ENCODE measurements at regions not wholly inside any gene's neighbourhood (a gene's known extent, or its start where the extent isn't known, plus 50 kb on each side); places are given as distances from the start of the nearest gene placed in this dataset.
A peak's percentile ranks its signal among the peaks of the same experiment; 100 is the strongest.

DNA sequence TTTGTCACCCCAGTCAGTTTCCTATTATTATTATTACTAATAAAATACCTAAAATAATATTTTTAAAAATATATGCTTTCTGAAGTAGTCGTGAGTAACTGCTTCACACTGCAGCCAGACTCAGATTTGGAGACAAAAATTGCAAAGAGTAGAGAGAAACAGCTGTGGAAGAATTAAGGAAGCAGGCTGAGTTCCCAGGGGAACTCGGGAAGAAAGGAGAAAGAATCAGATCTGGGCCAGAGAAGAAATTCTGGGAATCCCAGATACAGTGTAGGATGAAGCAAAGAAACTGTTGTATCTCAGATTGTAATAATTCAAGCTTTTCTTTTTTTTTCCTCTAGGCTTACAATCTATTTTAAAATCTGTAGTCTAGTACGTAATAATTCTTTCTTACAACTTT, 182.3 kb downstream of the FTCDNL1 start:
- H3K4me3 Mint-ChIP-seq, result no peak overlapping the region
- H3K9me3 Mint-ChIP-seq, result no peaks in the 10 kb centered on the region
- ATAC-seq (no peak), DNase-seq (no peak)
- no peaks in the 10 kb centered on the region for H3K4me1 Mint-ChIP-seq
- peaks cover 18% of the 10 kb centered on the region for H3K27me3 Mint-ChIP-seq
- H3K27ac Mint-ChIP-seq, result no peak overlapping the region

DNA sequence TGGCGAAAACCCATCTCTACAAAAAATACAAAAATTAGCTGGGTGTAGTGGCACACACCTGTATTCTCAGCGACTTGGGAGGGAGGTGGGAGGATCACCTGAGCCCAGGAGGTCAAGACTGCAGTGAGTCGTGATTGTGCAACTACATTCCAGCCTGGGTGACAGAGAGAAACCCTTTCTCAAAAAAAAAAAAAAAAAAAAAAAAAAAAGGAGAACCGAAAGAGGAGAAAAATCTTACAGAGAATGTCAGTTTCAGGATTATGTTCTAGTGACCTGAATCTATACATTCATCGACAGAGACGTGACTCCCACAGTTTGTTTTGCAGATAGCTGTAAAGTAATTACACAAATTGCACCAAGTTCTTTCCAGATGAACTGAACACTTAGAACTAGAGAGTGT, 187.8 kb downstream of the FTCDNL1 start:
- Mint-ChIP-seq H3K4me1 (no peaks in the 10 kb centered on the region), H3K27ac (no peak overlapping the region), H3K4me3 (no peak overlapping the region), H3K9me3 (peaks cover 0 to 10% of the 10 kb centered on the region in 2 donors), H3K27me3 (peaks cover 12% of the 10 kb centered on the region)
- DNase-seq, result no peak
- no peak for ATAC-seq

DNA sequence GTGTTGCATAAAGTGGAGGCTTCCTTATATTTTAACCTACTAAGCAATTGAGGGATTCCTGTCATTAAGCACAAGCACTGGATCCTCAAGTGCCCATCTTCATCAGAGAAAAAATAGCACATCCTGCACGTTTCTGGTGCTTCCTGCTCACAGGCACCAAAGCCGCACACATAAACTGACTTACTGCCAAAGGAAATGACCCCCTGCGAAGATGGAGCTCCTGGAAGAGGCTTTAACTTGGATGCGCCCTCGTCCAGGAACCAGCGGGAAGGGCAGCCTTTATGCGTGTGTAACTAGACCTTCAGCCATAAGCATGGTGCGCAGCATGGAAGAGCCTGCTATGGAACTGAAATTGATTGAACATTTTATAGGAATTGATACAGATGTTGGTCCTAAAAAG, 188.7 kb downstream of the FTCDNL1 start:
- no peak for DNase-seq

GRCh38 chr2:199660167-199660566, 190.8 kb downstream of the FTCDNL1 start:
- DNase-seq (no peak), ATAC-seq (no peak)
- H3K27ac Mint-ChIP-seq, result no peak overlapping the region
- H3K4me1 Mint-ChIP-seq, result no peaks in the 10 kb centered on the region
- no peak overlapping the region for H3K4me3 Mint-ChIP-seq
- H3K9me3 Mint-ChIP-seq, result peaks cover 13 to 24% of the 10 kb centered on the region in 2 donors
- peaks cover 26% of the 10 kb centered on the region for H3K27me3 Mint-ChIP-seq

More for the DNA sequence above, 188.7 kb downstream of the FTCDNL1 start:
- peaks cover 3 to 19% of the 10 kb centered on the region in 2 donors for H3K9me3 Mint-ChIP-seq
- H3K27me3 Mint-ChIP-seq, result peaks cover 21% of the 10 kb centered on the region
- H3K4me3 Mint-ChIP-seq, result no peak overlapping the region
- H3K27ac Mint-ChIP-seq, result no peak overlapping the region
- H3K4me1 Mint-ChIP-seq, result no peaks in the 10 kb centered on the region
- no peak for ATAC-seq

DNA sequence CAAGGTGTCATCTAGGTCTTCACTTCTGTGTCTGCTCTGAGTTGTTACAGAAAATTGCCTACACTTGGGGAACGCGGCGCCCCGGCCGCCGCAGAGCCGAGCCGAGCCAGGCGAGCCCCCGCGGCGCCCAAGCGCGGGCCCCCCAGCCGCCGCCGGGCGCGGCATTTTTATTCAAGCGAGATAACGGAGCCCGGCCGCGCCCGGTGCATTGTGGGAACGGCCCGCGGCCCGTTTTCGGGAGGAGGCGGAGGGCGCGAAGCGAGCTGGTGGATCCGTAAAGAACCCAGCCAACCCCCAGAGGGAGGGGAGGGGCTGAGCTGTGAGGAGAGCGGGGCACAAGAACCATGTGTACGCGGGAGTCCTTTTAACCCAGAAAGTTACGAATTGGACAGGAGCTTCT, 191.8 kb downstream of the FTCDNL1 start:
- Mint-ChIP-seq H3K27me3 (peaks cover 26% of the 10 kb centered on the region), H3K27ac (peak overlapping the region in 1 of 2 donors; percentile 13), H3K9me3 (peaks cover 14 to 24% of the 10 kb centered on the region in 2 donors), H3K4me1 (no peaks in the 10 kb centered on the region), H3K4me3 (peak overlapping the region; percentile 20 to 45)
- ATAC-seq, result peak; percentile 59
- DNase-seq, result peak in 1 of 2 donors; percentile 18

DNA sequence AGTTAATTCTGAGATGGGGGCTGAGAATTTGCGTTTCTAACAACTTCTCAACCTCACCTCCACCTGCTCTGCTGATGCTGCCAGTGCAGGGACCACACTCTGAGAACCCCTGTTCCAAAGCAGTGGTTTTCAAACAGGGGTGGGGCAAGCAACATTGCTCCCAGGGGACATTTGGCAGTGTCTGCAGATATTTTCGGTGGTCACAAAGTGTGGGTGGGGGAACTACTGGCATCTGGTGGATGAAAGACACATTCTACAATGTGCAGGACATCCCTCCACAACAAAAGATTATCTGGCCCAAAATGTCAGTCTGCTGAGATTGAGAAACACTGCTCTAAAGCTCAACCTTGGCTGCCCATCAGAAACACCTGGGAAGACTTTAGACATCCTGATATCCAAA, 188.7 kb upstream of the SATB2 start:
- no peak for ATAC-seq
- H3K4me3 Mint-ChIP-seq, result no peak overlapping the region

DNA sequence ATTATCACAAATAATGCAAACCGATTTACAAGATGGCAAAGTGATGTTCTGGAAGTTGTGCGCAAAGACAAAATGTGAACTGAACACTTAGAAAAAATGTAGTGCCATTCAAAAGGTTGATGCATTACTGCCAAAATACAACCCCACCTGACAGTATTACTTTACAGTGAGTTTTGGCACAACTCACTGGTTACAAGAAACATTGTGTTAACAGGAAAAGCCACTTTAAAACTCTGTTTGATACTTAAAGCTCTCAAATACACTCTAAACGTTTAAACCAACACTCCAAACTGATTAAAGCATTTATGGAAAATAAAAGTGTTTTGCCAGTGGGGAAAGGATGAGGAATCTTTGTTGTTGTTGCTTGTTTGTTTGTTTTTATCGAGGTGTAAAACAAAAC, 173.4 kb upstream of the SATB2 start:
- ATAC-seq (no peak), DNase-seq (no peak)
- Mint-ChIP-seq H3K4me1 (no peaks in the 10 kb centered on the region), H3K27me3 (peaks cover 4% of the 10 kb centered on the region), H3K9me3 (no peaks in the 10 kb centered on the region), H3K4me3 (no peak overlapping the region), H3K27ac (no peak overlapping the region)

More for the DNA sequence above, 188.7 kb upstream of the SATB2 start:
- peaks cover 0 to 4% of the 10 kb centered on the region in 2 donors for H3K9me3 Mint-ChIP-seq
- no peaks in the 10 kb centered on the region for H3K4me1 Mint-ChIP-seq
- DNase-seq, result no peak
- H3K27ac Mint-ChIP-seq, result no peak overlapping the region
- peaks cover 17% of the 10 kb centered on the region for H3K27me3 Mint-ChIP-seq

DNA sequence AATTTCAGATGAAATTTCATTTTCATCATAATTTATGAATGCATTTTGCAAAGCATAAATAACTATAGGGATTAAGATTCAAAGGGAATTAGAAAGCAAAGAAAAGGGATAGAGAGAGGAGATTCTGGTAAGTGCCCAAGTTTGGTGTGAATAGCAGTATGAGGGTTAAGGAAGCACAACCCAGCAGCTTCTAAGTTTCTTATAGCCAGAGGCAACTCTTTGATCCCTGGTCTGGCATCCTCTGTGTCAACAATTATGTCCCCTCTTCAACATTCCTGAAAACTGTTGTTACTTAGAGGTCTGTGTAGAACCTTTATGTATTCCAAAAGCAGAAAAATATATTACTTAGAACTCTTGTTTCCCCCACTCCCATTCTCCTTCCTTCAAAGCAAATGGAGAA, 171.6 kb upstream of the SATB2 start:
- H3K4me3 Mint-ChIP-seq, result no peak overlapping the region
- DNase-seq, result no peak
- no peaks in the 10 kb centered on the region for H3K4me1 Mint-ChIP-seq
- ATAC-seq, result no peak
- H3K9me3 Mint-ChIP-seq, result no peaks in the 10 kb centered on the region
- H3K27ac Mint-ChIP-seq, result no peak overlapping the region
- peaks cover 20% of the 10 kb centered on the region for H3K27me3 Mint-ChIP-seq

DNA sequence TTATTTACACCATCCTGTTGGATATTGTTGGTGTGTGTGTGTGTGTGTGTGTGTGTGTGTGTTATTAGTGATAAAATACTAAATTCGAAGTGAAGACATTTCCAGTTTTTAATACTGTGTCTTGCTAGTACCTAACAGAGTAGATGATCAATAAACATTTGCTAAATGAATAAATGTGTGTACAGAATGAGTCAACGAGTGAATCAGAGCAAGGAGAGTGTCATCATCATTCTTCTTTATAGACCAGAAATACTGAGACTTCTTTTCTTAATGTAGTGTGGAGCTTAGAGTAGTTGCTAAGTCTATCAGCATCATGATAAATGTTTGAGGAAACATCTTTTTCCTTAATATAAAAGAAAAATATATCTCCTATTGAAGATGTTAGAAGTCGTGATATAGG, 169.7 kb upstream of the SATB2 start:
- DNase-seq (no peak), ATAC-seq (no peak)
- peaks cover 20% of the 10 kb centered on the region for H3K27me3 Mint-ChIP-seq
- H3K27ac Mint-ChIP-seq, result no peak overlapping the region
- no peaks in the 10 kb centered on the region for H3K9me3 Mint-ChIP-seq
- no peaks in the 10 kb centered on the region for H3K4me1 Mint-ChIP-seq
- H3K4me3 Mint-ChIP-seq, result no peak overlapping the region

DNA sequence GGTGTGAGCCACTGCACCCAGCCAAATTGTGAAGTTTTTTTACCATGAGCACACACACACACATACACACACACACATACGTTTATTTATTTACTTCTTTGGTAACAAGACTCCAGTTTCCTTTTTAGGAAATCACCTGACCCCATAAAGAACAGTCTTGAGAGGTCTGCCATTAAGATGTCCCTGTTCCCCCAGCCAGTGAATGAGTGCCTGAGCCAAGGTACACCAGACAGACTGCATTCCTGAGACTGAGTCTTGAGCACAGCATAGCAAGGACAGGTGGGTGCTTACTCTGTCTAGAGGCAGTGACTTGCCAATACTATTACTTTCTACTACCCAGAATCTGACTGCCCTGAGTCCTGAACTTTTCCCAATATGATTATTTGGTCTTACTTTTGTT, 167.2 kb upstream of the SATB2 start:
- H3K4me1 Mint-ChIP-seq, result no peaks in the 10 kb centered on the region
- ATAC-seq (no peak), DNase-seq (no peak)
- no peak overlapping the region for H3K27ac Mint-ChIP-seq
- no peak overlapping the region for H3K4me3 Mint-ChIP-seq
- H3K27me3 Mint-ChIP-seq, result peaks cover 20% of the 10 kb centered on the region
- H3K9me3 Mint-ChIP-seq, result no peaks in the 10 kb centered on the region

DNA sequence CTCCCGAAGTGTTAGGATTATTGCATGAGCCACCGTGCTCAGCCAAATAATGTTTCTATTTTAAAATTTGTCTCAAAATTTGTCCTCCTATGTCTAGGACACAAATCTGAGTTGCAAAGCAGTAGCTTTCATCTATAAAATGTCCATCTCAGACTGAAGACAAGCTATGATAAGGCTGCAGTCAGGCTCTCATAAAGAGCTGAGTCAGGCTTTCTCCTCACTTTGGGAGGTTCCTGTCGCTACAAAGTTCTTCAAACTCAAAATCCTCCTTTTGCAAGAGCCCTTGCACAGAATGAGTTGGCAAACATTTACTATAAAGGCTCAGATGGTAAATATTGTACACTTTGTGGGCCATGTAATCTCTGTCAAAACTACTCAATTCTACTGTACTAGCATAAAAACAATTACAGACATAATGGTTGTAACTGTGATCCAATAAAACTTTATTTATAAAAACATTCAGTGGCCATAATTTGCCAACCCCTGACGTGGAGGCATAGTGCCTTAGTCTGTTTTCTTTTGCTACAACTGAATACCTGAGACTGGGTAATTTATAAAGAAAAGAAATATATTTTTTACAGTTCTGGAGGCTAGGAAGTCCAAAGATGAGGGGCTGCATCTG, 154.9 kb upstream of the SATB2 start:
- H3K9me3 Mint-ChIP-seq, result no peaks in the 10 kb centered on the region
- H3K4me1 Mint-ChIP-seq, result no peaks in the 10 kb centered on the region
- no peak overlapping the region for H3K4me3 Mint-ChIP-seq
- no peak overlapping the region for H3K27ac Mint-ChIP-seq
- DNase-seq (no peak), ATAC-seq (no peak)
- H3K27me3 Mint-ChIP-seq, result peaks cover 17% of the 10 kb centered on the region

GRCh38 chr2:199607914-199608313, 150.2 kb upstream of the SATB2 start:
- no peaks in the 10 kb centered on the region for H3K9me3 Mint-ChIP-seq
- DNase-seq (no peak), ATAC-seq (no peak)
- no peak overlapping the region for H3K4me3 Mint-ChIP-seq
- H3K27ac Mint-ChIP-seq, result no peak overlapping the region
- H3K4me1 Mint-ChIP-seq, result peaks cover 5% of the 10 kb centered on the region
- peaks cover 10% of the 10 kb centered on the region for H3K27me3 Mint-ChIP-seq

GRCh38 chr2:199606193-199606780, 148.5 kb upstream of the SATB2 start:
- H3K27me3 Mint-ChIP-seq, result peaks cover 7% of the 10 kb centered on the region
- no peak for DNase-seq
- no peak overlapping the region for H3K27ac Mint-ChIP-seq
- no peak overlapping the region for H3K4me3 Mint-ChIP-seq
- no peak for ATAC-seq
- H3K4me1 Mint-ChIP-seq, result peaks cover 5% of the 10 kb centered on the region
- H3K9me3 Mint-ChIP-seq, result no peaks in the 10 kb centered on the region

DNA sequence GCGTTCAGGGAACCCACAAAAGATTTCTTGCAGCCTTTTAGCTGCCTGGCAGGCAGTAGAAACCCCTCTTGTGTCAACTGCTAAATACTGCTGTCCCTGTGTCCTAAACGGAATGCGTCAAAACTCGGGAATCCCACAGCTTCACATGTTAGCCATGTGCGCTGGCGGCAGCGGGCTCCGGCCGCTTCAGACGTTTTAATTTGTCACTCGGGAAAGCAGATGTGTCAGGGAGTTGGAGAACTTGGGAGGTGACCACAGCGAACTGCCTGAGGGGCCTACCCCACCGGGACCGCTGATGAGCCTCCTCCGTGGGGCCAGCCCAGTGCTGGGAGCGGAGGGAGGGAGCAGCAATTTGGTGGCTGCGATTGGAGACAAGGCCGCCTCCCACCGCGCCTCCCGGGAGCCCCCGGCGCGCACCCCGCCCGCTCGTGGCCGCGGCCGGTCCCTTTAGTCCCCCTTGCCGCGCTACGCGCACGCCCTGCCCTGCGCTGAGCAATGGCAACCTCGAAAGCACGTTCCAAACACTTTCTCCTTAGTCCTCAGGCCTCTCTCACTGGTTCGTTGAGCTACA, 146.1 kb upstream of the SATB2 start:
- DNase-seq (no peak), ATAC-seq (peak; percentile 57)
- H3K9me3 Mint-ChIP-seq, result no peaks in the 10 kb centered on the region
- H3K4me1 Mint-ChIP-seq, result peaks cover 5% of the 10 kb centered on the region
- no peak overlapping the region for H3K4me3 Mint-ChIP-seq
- no peak overlapping the region for H3K27ac Mint-ChIP-seq
- H3K27me3 Mint-ChIP-seq, result peaks cover 5% of the 10 kb centered on the region

DNA sequence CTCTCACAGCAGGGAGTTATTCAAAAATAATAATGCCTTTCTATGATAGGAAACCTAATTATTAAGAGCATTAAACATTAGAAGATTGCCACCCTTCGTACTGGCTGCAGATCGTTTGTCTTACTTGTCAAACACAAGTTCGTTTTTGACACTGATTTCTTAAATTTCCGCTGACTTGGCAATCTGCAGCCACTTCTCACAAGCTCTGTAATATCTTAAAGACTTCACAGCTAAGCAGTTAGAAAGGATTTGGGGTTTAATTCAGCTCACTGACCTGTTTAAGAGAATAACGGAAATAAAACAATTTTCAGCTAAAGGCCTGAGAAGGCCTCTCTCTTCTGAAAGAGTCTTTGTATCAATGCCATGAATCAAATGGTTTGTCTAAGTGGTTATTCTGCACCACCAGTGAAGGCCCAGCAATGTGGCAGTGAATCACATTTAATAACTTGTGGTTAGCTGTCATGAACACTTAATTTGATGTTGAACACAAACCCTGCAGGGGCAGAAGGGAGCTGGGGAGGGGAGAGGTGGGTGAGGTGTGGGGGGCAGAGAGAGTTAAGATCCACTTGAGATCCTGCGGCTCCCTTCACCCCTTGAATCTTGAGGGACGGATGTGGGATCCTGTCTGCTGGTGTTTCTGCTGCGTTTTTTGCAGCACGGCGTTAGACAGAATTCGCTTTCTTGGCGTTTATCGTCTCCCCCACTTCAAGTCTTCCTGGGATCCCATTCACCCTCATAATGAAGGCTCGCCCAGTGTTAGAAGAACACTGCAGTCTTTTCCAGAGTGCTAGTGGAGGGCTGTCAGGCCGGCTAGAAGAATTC, 145.4 kb upstream of the SATB2 start:
- DNase-seq, result no peak
- Mint-ChIP-seq H3K4me3 (no peak overlapping the region), H3K27ac (no peak overlapping the region), H3K27me3 (peaks cover 5% of the 10 kb centered on the region), H3K9me3 (no peaks in the 10 kb centered on the region), H3K4me1 (peaks cover 5% of the 10 kb centered on the region)
- no peak for ATAC-seq
